ENCODE measurements at regions not wholly inside any gene's neighbourhood (a gene's known extent, or its start where the extent isn't known, plus 50 kb on each side); places are given as distances from the start of the nearest gene placed in this dataset.

- no peak for DNase-seq (ENCODE audit: low read depth in 2 of 2)
These were observed 281.7 kb upstream of the ESRRG start for GRCh38 chr1:217004776-217005436.

- no peak for DNase-seq (ENCODE audit: low read depth in 2 of 2)
These were observed 280.1 kb upstream of the ESRRG start for GRCh38 chr1:217003355-217003754.

- no peak for DNase-seq (ENCODE audit: low read depth in 2 of 2)
These were observed 274.6 kb upstream of the ESRRG start for GRCh38 chr1:216997831-216998230.

GRCh38 chr1:216997069-216997468 lies 273.8 kb upstream of the ESRRG start:
- no peak for DNase-seq (ENCODE audit: low read depth in 2 of 2)

GRCh38 chr1:216984536-216984935 lies 261.3 kb upstream of the ESRRG start:
- no peak for DNase-seq (ENCODE audit: low read depth in 2 of 2)

GRCh38 chr1:216983823-216984222 lies 260.6 kb upstream of the ESRRG start:
- DNase-seq (ENCODE audit: low read depth in 2 of 2): no peak

GRCh38 chr1:216961516-216961915 lies 238.3 kb upstream of the ESRRG start:
- DNase-seq (ENCODE audit: low read depth in 2 of 2): no peak

- DNase-seq (ENCODE audit: low read depth in 2 of 2): no peak
These were observed 237.5 kb upstream of the ESRRG start for GRCh38 chr1:216960716-216961115.

GRCh38 chr1:216958569-216958968 lies 235.3 kb upstream of the ESRRG start:
- DNase-seq (ENCODE audit: low read depth in 2 of 2): no peak

GRCh38 chr1:216953495-216953894 lies 230.3 kb upstream of the ESRRG start:
- DNase-seq (ENCODE audit: low read depth in 2 of 2): no peak

GRCh38 chr1:216952864-216953263 lies 229.6 kb upstream of the ESRRG start:
- no peak for DNase-seq (ENCODE audit: low read depth in 2 of 2)

GRCh38 chr1:216945538-216946080 lies 222.4 kb upstream of the ESRRG start:
- no peak for DNase-seq (ENCODE audit: low read depth in 2 of 2)

- no peak for DNase-seq (ENCODE audit: low read depth in 2 of 2)
These were observed 221.8 kb upstream of the ESRRG start for GRCh38 chr1:216944864-216945510.

- DNase-seq (ENCODE audit: low read depth in 2 of 2): no peak
These were observed 214.3 kb upstream of the ESRRG start for GRCh38 chr1:216937491-216937890.

GRCh38 chr1:216936779-216937178 lies 213.6 kb upstream of the ESRRG start:
- no peak for DNase-seq (ENCODE audit: low read depth in 2 of 2)

- no peak for DNase-seq (ENCODE audit: low read depth in 2 of 2)
These were observed 212.7 kb upstream of the ESRRG start for GRCh38 chr1:216935901-216936300.

GRCh38 chr1:216932424-216932823 lies 209.2 kb upstream of the ESRRG start:
- DNase-seq (ENCODE audit: low read depth in 2 of 2): no peak

GRCh38 chr1:216929870-216930582 lies 206.8 kb upstream of the ESRRG start:
- DNase-seq (ENCODE audit: low read depth in 2 of 2): peak; percentile 1

- no peak for DNase-seq (ENCODE audit: low read depth in 2 of 2)
These were observed 204.4 kb upstream of the ESRRG start for GRCh38 chr1:216927633-216928032.

- DNase-seq (ENCODE audit: low read depth in 2 of 2): no peak
These were observed 203.7 kb upstream of the ESRRG start for GRCh38 chr1:216926720-216927510.

GRCh38 chr1:216925962-216926625 lies 202.9 kb upstream of the ESRRG start:
- no peak for DNase-seq (ENCODE audit: low read depth in 2 of 2)
